ENCODE measurements at regions not wholly inside any gene's neighbourhood (a gene's known extent, or its start where the extent isn't known, plus 50 kb on each side); places are given as distances from the start of the nearest gene placed in this dataset.

DNA sequence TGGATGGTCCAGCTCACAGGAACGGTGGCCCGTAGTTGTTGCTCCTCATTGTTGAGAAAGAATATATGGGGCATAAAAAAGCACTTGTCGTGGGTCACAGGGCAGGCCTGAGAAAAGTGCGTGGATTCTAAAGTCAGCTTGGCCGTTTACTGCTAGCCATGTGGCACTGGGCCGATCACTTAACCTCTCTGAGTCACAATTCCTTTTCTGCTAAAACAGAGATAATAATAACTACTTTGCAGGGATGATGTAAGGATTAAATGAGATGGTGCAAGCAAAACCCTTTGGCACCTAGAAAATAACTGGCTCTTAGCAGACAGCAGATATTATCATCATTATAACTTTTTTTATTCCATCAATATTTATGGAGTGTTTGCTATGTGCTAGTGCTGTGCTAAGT lies 579.7 kb downstream of the CCDC171 start:
- Mint-ChIP-seq H3K27me3 (ENCODE audit: insufficient read depth) (peaks cover 10% of the 10 kb centered on the region), H3K36me3 (ENCODE audit: low read depth) (no peaks in the 10 kb centered on the region), H3K27ac (no peak overlapping the region), H3K4me3 (no peak overlapping the region), H3K4me1 (no peaks in the 10 kb centered on the region), H3K9me3 (peaks cover 6% of the 10 kb centered on the region)
- TF ChIP-seq, protein P1, sequence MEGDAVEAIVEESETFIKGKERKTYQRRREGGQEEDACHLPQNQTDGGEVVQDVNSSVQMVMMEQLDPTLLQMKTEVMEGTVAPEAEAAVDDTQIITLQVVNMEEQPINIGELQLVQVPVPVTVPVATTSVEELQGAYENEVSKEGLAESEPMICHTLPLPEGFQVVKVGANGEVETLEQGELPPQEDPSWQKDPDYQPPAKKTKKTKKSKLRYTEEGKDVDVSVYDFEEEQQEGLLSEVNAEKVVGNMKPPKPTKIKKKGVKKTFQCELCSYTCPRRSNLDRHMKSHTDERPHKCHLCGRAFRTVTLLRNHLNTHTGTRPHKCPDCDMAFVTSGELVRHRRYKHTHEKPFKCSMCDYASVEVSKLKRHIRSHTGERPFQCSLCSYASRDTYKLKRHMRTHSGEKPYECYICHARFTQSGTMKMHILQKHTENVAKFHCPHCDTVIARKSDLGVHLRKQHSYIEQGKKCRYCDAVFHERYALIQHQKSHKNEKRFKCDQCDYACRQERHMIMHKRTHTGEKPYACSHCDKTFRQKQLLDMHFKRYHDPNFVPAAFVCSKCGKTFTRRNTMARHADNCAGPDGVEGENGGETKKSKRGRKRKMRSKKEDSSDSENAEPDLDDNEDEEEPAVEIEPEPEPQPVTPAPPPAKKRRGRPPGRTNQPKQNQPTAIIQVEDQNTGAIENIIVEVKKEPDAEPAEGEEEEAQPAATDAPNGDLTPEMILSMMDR (conservative IDR thresholded peaks at IDR 0.05): no peak
- no peak for DNase-seq
- H3K27ac ChIP-seq (ENCODE audit: low read depth, low read length): no peak overlapping the region
- no peak overlapping the region for H3K4me3 ChIP-seq (ENCODE audit: low read length)
- no peaks in the 10 kb centered on the region for H3K27me3 ChIP-seq (ENCODE audit: control insufficient read depth, insufficient read depth, low read length, poor library complexity, severe bottlenecking)
- no peaks in the 10 kb centered on the region for H3K9me3 ChIP-seq (ENCODE audit: control insufficient read depth, low read length)
- H3K9ac ChIP-seq (ENCODE audit: extremely low read depth, low read length, poor library complexity, severe bottlenecking): no peak overlapping the region
- no peaks in the 10 kb centered on the region for H3K4me1 ChIP-seq (ENCODE audit: control insufficient read depth, insufficient read depth, low read length)
- 92 to 96% methylated on average over 4 to 6 of the region's 6 CpGs for WGBS, 2 experiments (ENCODE audit: insufficient coverage in 1 of 2, insufficient read length in 1 of 2)
- H3K36me3 ChIP-seq (ENCODE audit: control insufficient read depth, insufficient read depth, low read length): no peaks in the 10 kb centered on the region

DNA sequence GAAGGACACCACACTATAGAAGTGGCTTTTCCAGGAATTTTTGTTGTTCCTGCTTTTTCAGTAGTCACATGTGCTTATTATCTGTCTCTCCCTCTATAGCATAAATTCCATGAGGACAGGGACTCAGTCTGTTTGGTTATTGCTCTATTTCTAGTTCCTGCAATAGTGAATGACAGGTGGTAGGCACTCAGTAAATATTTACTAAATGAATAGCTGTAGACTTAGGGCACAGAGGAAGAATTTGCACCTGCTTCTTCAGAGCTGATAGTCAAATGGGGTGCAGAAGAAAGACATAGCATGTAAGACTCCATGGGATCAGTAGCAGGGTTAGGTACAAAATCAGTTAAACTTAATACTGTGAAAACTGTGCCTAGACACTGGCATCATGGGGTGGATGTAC lies 580.2 kb downstream of the CCDC171 start:
- H3K4me3 ChIP-seq (ENCODE audit: low read length): no peak overlapping the region
- H3K9me3 ChIP-seq (ENCODE audit: control insufficient read depth, low read length): no peaks in the 10 kb centered on the region
- H3K27me3 Mint-ChIP-seq (ENCODE audit: insufficient read depth): peaks cover 10% of the 10 kb centered on the region
- no peak for DNase-seq
- H3K4me1 ChIP-seq (ENCODE audit: control insufficient read depth, insufficient read depth, low read length): no peaks in the 10 kb centered on the region
- no peak overlapping the region for H3K9ac ChIP-seq (ENCODE audit: extremely low read depth, low read length, poor library complexity, severe bottlenecking)
- peaks cover 6% of the 10 kb centered on the region for H3K9me3 Mint-ChIP-seq
- TF ChIP-seq, protein P1 (conservative IDR thresholded peaks at IDR 0.05): no peak
- H3K27me3 ChIP-seq (ENCODE audit: control insufficient read depth, insufficient read depth, low read length, poor library complexity, severe bottlenecking): no peaks in the 10 kb centered on the region
- no peaks in the 10 kb centered on the region for H3K36me3 ChIP-seq (ENCODE audit: control insufficient read depth, insufficient read depth, low read length)
- no peak overlapping the region for H3K27ac ChIP-seq (ENCODE audit: low read depth, low read length)
- no peak overlapping the region for H3K27ac Mint-ChIP-seq
- H3K4me1 Mint-ChIP-seq: no peaks in the 10 kb centered on the region
- no peak overlapping the region for H3K4me3 Mint-ChIP-seq
- no peaks in the 10 kb centered on the region for H3K36me3 Mint-ChIP-seq (ENCODE audit: low read depth)

DNA sequence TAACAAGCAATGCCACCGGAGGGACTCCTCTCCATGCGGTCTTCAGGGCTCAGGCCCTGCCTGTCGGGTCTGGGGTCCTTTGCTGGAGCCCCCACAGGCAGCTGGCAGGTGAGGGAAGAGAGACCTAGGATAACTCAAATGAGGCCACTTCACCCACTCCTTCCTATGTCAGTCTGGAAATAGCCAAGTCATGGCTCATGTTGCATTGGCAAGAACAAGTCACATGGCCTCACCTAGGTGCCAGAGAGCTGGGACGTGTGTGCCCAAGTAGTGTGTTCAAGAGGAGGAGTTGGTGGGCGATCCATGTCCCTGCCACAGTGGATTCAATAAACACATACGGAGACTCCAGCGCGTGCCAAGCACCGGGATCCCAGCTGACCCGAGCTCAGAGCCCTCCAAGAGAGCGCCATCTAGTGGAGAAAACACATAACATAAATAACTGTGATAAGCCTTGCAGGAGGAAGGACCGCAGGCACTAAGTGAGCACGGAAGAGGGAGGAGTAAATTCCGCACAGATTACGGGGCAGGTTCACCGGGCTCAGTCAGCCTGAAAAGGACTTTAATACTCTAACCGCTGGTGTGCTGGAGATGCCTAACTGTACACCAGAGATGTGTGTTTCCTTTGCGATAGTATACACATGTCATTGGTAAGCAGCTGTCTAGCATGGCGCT lies 580.8 kb downstream of the CCDC171 start:
- no peak overlapping the region for H3K27ac Mint-ChIP-seq
- H3K27ac ChIP-seq (ENCODE audit: low read depth, low read length): no peak overlapping the region
- peaks cover 10% of the 10 kb centered on the region for H3K27me3 Mint-ChIP-seq (ENCODE audit: insufficient read depth)
- TF ChIP-seq, protein P1 (conservative IDR thresholded peaks at IDR 0.05): peak; percentile 88
- H3K4me3 Mint-ChIP-seq: no peak overlapping the region
- peak; percentile 85 for DNase-seq
- H3K36me3 ChIP-seq (ENCODE audit: control insufficient read depth, insufficient read depth, low read length): no peaks in the 10 kb centered on the region
- no peaks in the 10 kb centered on the region for H3K9me3 ChIP-seq (ENCODE audit: control insufficient read depth, low read length)
- H3K9ac ChIP-seq (ENCODE audit: extremely low read depth, low read length, poor library complexity, severe bottlenecking): no peak overlapping the region
- H3K9me3 Mint-ChIP-seq: peaks cover 6% of the 10 kb centered on the region
- no peaks in the 10 kb centered on the region for H3K4me1 Mint-ChIP-seq
- 41 to 47% methylated on average over 10 to 19 of the region's 19 CpGs for WGBS, 2 experiments (ENCODE audit: insufficient coverage in 1 of 2, insufficient read length in 1 of 2)
- H3K4me1 ChIP-seq (ENCODE audit: control insufficient read depth, insufficient read depth, low read length): no peaks in the 10 kb centered on the region
- no peaks in the 10 kb centered on the region for H3K36me3 Mint-ChIP-seq (ENCODE audit: low read depth)
- no peaks in the 10 kb centered on the region for H3K27me3 ChIP-seq (ENCODE audit: control insufficient read depth, insufficient read depth, low read length, poor library complexity, severe bottlenecking)
- no peak overlapping the region for H3K4me3 ChIP-seq (ENCODE audit: low read length)
